ENCODE measurements at regions not wholly inside any gene's neighbourhood (a gene's known extent, or its start where the extent isn't known, plus 50 kb on each side); places are given as distances from the start of the nearest gene placed in this dataset.

DNA sequence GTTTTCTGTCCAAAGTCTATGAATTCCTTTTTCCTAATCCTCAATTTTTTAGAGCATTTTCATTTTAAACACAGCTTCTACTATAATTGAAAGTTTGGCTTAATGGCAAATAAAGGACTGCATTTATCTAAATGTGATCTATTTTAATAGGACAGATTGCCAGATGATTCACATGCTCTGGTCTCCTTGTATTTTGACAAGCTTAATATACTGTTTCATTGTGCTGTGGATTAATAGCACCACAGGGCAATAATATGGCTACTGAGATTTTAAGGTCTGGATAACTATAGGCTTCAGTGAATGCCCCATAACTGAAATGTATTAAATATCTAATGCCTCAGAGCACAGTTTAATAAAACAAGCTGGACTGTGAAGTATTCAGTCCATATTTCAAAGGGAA, 1362.8 kb downstream of the XPNPEP1 start:
- no peak for TF ChIP-seq EP300 (IDR thresholded peaks at IDR 0.05)
- TF ChIP-seq, protein P1, sequence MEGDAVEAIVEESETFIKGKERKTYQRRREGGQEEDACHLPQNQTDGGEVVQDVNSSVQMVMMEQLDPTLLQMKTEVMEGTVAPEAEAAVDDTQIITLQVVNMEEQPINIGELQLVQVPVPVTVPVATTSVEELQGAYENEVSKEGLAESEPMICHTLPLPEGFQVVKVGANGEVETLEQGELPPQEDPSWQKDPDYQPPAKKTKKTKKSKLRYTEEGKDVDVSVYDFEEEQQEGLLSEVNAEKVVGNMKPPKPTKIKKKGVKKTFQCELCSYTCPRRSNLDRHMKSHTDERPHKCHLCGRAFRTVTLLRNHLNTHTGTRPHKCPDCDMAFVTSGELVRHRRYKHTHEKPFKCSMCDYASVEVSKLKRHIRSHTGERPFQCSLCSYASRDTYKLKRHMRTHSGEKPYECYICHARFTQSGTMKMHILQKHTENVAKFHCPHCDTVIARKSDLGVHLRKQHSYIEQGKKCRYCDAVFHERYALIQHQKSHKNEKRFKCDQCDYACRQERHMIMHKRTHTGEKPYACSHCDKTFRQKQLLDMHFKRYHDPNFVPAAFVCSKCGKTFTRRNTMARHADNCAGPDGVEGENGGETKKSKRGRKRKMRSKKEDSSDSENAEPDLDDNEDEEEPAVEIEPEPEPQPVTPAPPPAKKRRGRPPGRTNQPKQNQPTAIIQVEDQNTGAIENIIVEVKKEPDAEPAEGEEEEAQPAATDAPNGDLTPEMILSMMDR (IDR thresholded peaks at IDR 0.05): no peak
- TF ChIP-seq POLR2A (IDR thresholded peaks at IDR 0.05): no peak

Data from ovary (tissue), 3 donors.